Fibroblast of skin of right biceps (primary cell): ENCODE measurements at regions not wholly inside any gene's neighbourhood (a gene's known extent, or its start where the extent isn't known, plus 50 kb on each side); places are given as distances from the start of the nearest gene placed in this dataset.
A peak's percentile ranks its signal among the peaks of the same experiment; 100 is the strongest.
"Not testable (repeated sequence)": the region's sequence is repeated elsewhere in the genome, so short reads cannot be mapped to it uniquely, and the experiment has no call there.

Source experiments
- DNase-seq: peaks from one replicate; pipeline ENCODE4 v3.0.0-alpha.2; 2013

DNA sequence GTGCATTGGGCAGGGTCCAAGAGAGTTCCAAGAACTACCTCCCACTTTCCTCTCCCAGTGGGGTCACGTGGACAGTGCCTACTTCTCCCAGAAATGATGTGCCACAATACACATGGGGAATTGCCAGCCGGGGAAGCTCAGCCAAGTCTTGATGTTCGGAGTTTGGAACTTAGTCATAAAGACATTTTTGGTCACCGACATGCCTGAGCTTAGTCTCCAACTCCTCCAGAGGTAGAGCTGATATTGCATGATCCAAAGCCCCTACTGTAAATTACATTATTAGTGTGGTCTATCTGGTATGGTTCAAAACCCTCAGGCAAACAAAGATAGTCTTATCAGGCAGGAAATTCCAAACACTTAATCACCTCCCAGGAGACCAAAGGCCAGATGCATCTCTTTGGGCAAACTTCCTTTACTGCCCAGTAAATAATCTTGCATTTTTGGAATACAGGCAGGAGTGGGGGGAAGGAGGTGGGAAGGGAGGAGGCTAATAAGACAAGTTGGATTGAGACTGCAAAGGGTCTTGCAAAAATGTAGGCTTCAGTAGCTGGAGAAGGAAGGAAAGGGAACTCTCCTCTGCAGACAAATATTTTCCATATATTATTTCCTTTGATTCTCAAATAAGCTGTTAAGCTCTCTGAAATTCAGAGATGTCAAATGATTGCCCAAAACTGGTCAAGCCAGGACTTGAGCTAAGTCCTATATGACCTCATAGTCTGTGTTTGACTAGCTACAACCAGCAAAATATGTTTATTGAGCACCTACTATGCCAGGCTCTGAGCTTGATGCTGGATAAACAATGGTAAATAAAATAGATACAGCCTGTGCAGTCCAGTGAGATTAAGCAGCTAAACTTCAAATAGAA, 99.4 kb downstream of the DRD1 start:
- DNase-seq = peak; percentile 50

DNA sequence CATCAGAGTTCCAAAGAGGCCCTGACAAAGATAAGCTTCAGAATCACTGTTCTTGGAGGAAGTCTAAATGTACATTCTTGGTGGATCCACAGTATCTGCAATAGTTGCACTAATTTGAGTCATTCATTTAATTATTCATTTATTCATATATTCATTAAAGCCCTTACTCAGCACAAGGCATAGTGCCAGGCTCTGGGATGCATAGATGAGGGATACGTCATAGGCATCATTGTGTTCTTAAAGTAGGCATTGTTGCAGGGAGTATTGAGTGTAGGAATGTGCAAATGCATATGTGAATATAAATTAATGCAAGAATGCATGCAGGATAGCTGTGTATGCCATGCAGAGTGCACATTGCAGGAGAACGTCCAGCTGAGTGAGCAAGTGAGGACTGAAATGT, 100.7 kb downstream of the DRD1 start:
- DNase-seq = peak; percentile 15

DNA sequence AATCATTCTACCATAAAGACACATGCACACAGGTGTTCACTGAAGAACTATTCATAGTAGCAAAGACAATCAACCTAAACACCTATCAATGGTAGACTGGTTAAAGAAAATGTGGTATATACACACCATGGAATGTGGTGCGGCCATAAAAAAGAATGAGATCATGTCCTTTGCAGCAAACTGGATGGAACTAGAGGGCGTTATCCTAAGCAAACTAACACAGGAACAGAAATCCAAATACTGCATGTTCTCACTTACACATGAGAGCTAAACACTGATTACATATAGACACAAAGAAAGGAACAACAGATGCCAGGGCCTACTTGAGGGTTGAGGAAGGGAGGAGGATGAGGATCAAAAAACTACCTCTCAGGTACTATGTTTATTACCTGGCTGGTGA, 103.8 kb downstream of the DRD1 start:
- DNase-seq = no peak

DNA sequence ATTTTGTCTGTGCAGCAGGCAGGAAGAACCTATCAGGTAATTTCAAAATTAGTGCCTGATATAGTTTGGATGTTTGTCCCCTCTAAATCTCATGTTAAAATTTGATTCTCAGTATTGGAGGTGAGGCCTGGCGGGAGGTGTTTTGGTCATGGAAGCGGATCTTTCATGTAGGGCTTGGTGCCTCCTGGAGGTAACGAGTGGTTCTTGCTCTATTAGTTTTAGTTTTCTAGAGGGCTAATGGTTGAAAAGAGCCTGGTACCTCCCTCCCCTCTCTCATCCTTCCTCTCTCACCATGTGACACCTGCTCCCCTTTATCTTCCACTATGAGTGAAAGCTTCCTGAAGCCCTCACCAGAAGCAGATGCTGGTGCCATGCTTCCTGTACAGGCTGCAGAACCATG, 106.3 kb downstream of the DRD1 start:
- DNase-seq = no peak

GRCh38 chr5:175336781-175337180, 107.2 kb downstream of the DRD1 start:
- DNase-seq = no peak

DNA sequence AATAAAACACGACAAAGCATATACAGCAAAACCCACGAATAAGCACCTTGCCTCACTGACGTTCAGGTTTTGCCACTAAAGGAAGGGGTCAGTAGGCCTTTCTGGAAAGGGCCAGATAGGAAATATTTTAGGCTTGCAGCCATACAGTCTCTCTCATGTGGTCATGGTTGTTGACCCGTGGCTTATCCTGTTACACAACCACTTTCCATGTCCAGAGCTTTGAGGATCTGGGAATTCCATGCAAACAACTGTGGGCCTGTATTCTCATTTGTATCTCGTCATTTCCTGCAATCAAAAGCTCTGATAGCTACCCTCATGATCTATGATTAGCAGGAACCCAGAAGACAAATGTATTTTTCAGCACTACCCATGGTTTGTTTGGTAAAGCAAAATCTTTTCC, 108.3 kb downstream of the DRD1 start:
- no peak for DNase-seq

DNA sequence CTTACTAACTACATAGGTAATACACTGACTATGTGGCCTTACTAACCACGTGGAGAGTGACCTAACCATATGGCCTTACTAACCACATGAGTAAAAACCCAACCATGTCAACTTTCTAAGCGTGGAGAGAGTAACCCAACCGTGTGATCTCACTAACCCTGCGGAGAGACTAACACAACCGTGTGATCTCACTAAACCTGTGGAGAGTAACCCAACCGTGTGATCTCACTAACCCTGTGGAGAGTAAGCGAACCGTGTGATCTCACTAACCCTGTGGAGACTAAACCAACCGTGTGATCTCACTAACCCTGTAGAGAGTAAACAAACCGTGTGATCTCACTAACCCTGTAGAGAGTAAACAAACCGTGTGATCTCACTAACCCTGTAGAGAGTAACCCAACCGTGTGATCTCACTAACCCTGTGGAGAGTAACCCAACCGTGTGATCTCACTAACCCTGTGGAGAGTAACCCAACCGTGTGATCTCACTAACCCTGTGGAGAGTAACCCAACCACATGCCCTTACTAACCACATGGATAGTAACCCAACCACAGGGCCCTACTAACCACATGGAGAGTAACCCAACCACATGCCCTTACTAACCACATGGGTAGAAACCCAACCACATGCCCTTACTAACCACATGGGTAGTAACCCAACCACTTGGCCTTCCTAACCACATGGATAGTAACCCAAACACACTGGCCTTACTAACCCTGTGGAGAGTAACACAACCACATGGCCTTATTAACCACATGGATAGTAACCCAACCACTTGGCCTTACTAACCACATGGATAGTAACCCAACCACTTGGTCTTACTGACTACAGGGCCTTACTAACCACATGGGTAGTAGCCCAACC, 112.6 kb downstream of the DRD1 start:
- not testable (repeated sequence) for DNase-seq

- DNase-seq = no peak
Observed at GRCh38 chr5:175329976-175330375, 114.0 kb downstream of the DRD1 start.

- DNase-seq = no peak
Observed at GRCh38 chr5:175328687-175329086, 115.3 kb downstream of the DRD1 start.

DNA sequence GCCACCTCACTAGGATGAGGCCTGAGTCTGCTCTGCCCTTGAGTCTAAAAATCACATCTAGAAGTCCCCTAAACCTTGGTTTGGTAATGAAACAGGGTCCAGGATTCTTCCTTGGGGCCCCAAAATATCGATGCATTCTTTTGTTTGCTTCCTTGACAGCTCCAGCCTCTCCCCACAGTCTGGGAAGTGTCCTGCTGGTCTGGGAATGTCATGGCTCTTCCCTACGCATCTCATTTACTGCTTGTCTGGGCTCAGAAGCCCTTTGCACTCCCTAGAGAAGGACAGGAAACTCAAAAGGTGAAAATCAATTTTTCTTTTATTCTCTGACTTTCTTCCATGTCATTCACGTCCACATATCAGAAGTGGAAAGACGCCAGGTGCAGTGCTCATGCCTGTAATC, 115.8 kb downstream of the DRD1 start:
- DNase-seq = no peak

DNA sequence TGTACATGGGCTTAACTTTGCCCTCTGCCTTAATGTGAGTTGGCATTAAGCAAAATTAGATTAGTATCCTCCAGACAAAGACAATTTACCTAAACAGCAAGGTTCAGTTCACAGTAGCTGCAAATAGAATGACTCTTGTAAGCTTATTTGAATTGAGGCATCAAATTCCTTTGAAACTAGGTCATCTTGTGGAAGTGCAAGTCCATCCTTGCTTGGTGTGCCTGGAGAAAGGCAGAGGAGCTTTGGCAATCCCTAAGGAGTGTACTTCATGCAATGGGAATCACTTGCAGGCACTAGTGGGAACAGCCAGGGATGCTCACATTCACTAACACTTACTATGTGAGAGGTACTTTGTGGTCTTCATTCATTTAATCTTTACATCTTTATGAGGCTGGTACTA, 118.3 kb downstream of the DRD1 start:
- DNase-seq = peak; percentile 16

DNA sequence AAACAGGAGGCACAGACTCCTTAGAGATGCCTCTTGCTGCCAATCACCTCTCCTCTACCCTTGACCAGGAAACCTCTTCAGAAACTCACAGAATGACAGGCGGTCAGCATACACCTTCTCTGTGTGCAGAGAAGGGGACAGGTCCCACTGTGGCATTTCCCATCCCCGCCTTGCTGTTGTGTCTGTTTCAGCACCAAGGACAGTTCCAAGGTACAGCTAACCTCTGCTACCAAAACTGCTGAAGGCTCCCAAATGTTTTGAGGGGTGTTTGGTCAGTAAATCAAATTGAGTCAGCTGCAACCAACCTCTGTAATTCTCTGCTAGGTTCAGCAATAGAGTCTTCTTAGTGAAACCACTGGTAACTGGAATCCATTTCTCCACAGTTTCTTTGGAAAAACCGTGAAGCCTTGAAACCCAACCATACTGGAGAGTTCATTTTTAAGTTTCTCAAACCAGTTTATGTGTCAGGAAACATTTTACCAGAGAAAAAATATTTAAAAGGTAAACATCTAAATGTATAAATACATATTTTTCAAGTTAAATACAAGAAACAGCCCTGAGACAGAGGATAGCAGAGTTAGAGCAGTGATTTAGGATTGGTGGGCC, 122.0 kb downstream of the DRD1 start:
- DNase-seq = peak; percentile 37

GRCh38 chr5:175319199-175319598, 124.8 kb downstream of the DRD1 start:
- DNase-seq = no peak

DNA sequence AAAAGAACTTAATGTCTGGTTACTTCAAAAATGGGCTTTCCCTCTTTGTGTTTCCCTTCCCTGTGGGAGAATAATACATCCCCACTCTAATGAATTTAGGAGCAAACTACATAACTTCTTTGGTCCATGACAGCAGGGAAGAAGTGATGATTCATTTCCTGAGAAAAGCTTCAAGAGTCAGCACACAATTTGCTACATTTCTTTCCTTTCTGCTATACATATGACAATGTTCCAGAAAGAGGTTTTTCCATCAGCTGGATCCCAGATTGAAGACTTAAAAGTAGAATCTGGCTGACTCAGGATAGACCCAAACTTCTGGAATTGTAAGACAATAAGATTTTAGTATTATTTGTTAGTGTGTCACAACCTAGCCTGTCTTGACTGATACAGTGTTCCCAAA, 126.1 kb downstream of the DRD1 start:
- DNase-seq = no peak

DNA sequence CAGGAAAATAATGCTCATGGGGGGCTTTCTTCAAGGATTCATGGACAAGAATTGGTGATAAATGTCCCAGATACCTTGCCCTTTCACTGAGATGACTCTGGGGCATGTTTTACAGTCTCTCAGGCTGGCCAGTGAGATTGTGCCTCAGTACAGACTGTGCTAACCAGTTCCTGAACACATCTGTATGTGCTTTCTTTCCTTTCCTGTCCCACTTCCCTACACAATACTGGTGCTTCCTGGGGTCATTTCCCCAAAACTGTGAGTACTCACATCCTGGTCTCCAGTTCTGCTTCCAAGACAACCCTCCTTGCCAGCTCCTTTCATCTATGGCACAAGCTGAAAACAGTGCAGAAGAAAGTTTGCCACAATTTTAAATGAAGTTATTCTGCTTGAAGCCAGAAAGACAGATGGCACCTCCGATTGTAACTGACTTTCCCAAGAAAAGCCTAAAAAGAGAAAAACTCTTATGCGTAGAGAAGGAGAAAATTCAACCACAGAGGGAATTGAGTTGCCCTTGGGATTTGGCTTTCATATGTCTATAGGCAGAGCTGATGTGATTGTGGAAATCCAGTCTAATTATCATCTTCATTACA, 134.7 kb downstream of the DRD1 start:
- DNase-seq = no peak

DNA sequence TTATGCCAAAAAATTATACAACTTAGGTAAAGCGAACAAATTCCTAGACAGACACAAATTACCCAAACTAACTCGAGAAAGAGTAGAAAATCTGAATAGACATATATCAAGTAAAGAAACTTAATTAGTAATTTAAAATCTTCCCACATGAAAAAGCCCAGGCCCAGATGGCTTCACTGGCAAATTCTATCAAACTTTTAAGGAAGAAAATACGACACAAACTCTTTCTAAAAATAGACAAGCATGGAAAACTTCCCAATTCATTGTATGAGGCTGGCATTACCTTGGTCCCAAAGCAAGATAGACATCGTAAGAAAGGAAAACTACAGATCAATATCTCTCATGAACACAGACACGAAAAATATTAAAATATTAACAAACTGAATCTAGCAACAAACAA, 135.3 kb downstream of the DRD1 start:
- no peak for DNase-seq

- DNase-seq = no peak
Observed at GRCh38 chr5:175306381-175306780, 137.6 kb downstream of the DRD1 start.

GRCh38 chr5:175305251-175305650, 138.7 kb downstream of the DRD1 start:
- DNase-seq = no peak

GRCh38 chr5:175290379-175290778, 153.6 kb downstream of the DRD1 start:
- DNase-seq = no peak

DNA sequence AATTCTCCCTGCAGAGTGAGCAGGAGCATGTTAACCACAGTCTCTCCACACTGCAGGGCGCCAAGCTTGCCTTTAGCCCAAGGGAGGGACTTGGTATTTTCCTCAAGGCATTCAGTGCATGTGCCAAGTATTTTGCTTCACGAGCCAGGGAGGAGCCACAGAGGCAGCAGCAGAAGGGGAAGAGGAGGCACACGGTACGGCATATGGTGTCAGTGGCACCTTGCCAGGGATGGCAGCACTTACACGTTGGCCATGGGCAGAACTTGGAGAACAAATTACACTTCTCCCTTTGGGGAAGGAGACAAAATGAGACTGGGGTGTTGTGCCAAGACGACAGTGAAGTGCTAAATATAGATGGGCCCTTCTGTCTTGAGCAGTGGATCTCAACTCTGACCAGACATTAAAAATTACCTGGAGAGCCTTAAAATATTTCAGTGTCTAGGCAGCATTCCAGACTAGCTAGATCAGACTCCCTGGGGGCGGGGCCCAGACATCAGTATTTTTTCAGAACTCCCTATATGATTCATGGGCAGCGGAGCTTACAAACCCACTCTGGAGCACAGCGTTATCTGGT, 155.8 kb downstream of the DRD1 start:
- DNase-seq = peak; percentile 82

- no peak for DNase-seq
Observed at GRCh38 chr5:175286981-175287380, 157.0 kb downstream of the DRD1 start.

DNA sequence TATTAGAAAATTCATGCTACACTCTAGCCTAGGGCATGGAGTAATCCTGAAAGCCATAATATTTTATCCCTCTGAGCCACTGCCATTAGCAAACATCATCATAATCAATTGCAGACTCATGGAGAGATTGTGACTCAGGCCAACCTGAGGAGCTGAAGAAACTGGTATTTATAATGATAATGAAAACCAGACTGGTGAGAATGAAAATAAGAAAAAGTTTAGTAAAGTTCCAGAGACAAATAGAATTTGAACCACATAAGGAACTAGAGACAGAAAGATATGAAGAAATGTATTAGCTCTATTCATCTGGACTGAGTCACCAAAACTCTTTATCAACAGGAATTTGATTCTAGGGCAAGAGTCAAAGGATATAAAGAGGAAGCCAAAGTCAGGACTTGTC, 158.7 kb downstream of the DRD1 start:
- peak; percentile 80 for DNase-seq

DNA sequence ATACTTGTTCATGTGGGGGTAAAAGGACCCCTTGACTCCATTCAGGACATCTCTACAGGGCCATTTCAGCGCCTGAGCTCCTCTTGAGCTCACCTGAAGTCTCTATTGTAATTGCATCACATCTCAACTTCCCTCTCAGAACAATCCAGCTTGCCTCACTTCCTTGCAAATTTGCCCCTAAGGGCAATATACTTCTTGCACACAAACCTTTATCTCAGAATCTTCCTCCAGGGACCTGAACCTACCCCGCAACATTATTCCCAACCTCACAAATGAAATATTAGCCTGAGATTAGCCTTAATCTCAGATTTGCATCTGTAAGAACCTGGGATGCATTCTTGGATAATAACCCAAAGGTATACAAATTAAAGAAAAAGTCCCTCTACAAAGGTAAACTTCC, 159.2 kb downstream of the DRD1 start:
- DNase-seq = no peak
